Vagina (tissue), 2 donors: ENCODE measurements at regions not wholly inside any gene's neighbourhood (a gene's known extent, or its start where the extent isn't known, plus 50 kb on each side); places are given as distances from the start of the nearest gene placed in this dataset.

ENCODE experiments used
- DNase-seq, 2 donors: peaks; one replicate each; pipeline ENCODE4 v3.0.0-alpha.2; 2017; ENCODE audit errors: extremely low spot score in 2 of 2
- H3K27ac ChIP-seq: fragments of 200-600 bp; sonication (generic); one replicate; pipeline ENCODE4 v1.5.1; 2019
- H3K27me3 ChIP-seq: fragments of 200-600 bp; sonication (generic); one replicate; pipeline ENCODE4 v1.5.1; 2019
- H3K36me3 ChIP-seq, 2 donors: fragments of 200-600 bp; sonication (generic); one replicate each; pipeline ENCODE4 v1.5.1; 2017 to 2019
- H3K4me1 ChIP-seq: fragments of 200-600 bp; sonication (generic); one replicate; pipeline ENCODE4 v1.5.1; 2019
- H3K4me3 ChIP-seq, 2 donors: fragments of 200-600 bp; sonication (generic); 1 replicate in 1 of 2; 2 replicates in 1 of 2; pipeline ENCODE4 v1.5.1; 2016 to 2019
- H3K9me3 ChIP-seq: fragments of 200-600 bp; sonication (generic); one replicate; pipeline ENCODE4 v1.5.1; 2019
- CTCF ChIP-seq, 3 experiments: fragments of 450-650 bp in 2 of 3; fragments of 200-600 bp in 1 of 3; sonication (generic) in 1 of 3; IDR thresholded peaks; one replicate each; pipeline ENCODE4 v1.5.1; 2017 to 2019; ENCODE audit warnings: antibody characterized with exemption in 3 of 3, mild to moderate bottlenecking in 2 of 3, moderate library complexity in 2 of 3
- POLR2A ChIP-seq, 2 donors: fragments of 450-650 bp; IDR thresholded peaks; one replicate each; pipeline ENCODE4 v1.6.1; 2017; ENCODE audit warnings: antibody characterized with exemption in 2 of 2, mild to moderate bottlenecking in 2 of 2, moderate library complexity in 2 of 2
- POLR2AphosphoS5 ChIP-seq, 2 donors: sonication (generic); formaldehyde crosslinking; IDR thresholded peaks; one replicate each; pipeline ENCODE4 v1.9.0; 2017; ENCODE audit warnings: antibody characterized with exemption in 2 of 2, mild to moderate bottlenecking in 2 of 2, low read depth in 1 of 2; ENCODE audit not compliant: insufficient read depth in 1 of 2
- intact Hi-C: fragments of 100-400 bp; cut with DNase I; formaldehyde crosslinking; loops from one replicate; pipeline ENCODE4 v1.15.1; 2023

DNA sequence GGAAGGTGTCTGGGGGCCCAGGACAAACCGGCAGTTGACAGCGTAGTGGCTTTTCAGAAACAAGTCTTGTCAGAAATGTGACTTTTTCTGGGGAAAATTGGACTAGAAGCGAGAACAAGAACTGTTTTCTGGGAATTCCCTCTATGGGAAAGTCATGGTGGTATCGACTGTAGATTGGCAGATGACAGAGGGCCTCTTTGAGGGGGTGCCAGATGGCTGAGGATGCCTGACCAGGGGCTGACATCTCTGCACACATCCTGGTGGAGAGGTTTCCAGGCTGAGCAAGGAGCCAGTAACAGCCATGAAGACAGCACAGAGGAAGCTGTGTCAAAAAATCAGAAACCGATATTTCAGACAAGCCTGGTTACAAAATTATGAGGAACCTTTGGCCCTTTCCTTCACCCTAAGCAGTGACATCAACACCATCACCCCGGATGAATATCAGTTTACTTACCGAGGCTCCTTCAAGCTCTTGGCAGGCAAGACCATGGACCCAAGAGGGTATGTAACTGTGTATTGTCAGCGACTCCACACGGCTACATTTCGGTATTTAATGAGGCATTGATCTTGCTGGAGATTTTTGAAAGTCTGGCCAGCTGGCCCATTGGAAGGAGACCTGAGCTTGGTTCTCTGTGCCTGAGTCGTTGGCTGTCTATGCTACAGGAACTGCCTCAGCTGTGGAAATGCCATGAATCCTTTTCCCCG lies 1525.3 kb upstream of the TMEM132C start:
- no peak overlapping the region for H3K27ac ChIP-seq
- no peak for TF ChIP-seq POLR2A (IDR thresholded peaks at IDR 0.05)
- TF ChIP-seq POLR2AphosphoS5 (IDR thresholded peaks at IDR 0.05; ENCODE audit: insufficient read depth in 1 of 2, low read depth in 1 of 2), result no peak

GRCh38 chr12:126742241-126742641 lies 1524.7 kb upstream of the TMEM132C start:
- Histone ChIP-seq H3K27ac (no peak overlapping the region), H3K27me3 (no peaks in the 10 kb centered on the region), H3K4me3 (no peak overlapping the region), H3K4me1 (no peaks in the 10 kb centered on the region), H3K9me3 (no peaks in the 10 kb centered on the region), H3K36me3 (no peaks in the 10 kb centered on the region)
- no peak for DNase-seq
- intact Hi-C loops, result no loop called here
- TF ChIP-seq POLR2A (IDR thresholded peaks at IDR 0.05) (no peak), POLR2AphosphoS5 (IDR thresholded peaks at IDR 0.05; ENCODE audit: insufficient read depth in 1 of 2, low read depth in 1 of 2) (no peak), CTCF (IDR thresholded peaks at IDR 0.05) (no peak)

More for the DNA sequence above, 1525.3 kb upstream of the TMEM132C start:
- H3K9me3 ChIP-seq, result no peaks in the 10 kb centered on the region
- H3K4me3 ChIP-seq, result no peak overlapping the region
- no peaks in the 10 kb centered on the region for H3K36me3 ChIP-seq
- no peaks in the 10 kb centered on the region for H3K27me3 ChIP-seq
- DNase-seq, result no peak
- intact Hi-C loops, result no loop called here
- H3K4me1 ChIP-seq, result no peaks in the 10 kb centered on the region

DNA sequence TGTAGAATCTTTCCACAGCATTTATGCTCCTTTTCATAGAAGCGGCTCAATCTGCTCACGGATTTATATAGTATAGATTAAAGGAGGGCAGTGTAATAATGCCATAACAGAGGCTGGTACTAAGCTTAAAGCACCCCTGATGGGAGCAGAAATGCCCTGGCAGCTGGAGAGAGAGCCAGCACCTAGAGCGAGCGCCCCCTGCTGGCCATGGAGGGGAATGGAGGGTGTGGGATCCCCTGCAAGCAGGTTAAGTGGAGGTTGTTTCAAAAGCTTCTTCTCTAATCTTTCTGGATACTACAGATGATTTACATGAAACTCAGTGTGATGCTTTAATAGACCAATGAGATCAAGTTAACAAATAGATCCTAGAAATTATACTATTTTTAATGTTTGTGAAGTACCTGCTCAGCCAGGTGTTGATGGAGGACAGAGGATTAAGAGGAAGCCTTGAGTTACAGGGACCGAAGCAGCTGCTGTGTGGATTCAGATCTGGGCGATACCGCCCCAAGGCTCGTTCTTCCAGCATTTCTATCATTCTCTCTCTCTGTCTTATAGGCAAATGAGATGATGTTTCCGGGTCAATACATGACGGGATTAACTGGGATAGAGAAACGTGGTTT lies 1519.3 kb upstream of the TMEM132C start:
- Histone ChIP-seq H3K9me3 (no peaks in the 10 kb centered on the region), H3K36me3 (no peaks in the 10 kb centered on the region), H3K4me3 (no peak overlapping the region), H3K27me3 (no peaks in the 10 kb centered on the region), H3K27ac (no peak overlapping the region), H3K4me1 (no peaks in the 10 kb centered on the region)
- TF ChIP-seq POLR2A (IDR thresholded peaks at IDR 0.05), result no peak
- TF ChIP-seq CTCF (IDR thresholded peaks at IDR 0.05), result peak; percentile 39 to 62 (median 46)
- no peak for TF ChIP-seq POLR2AphosphoS5 (IDR thresholded peaks at IDR 0.05; ENCODE audit: insufficient read depth in 1 of 2, low read depth in 1 of 2)
- no peak for DNase-seq
- intact Hi-C loops, result no loop called here

- H3K36me3 ChIP-seq, result no peaks in the 10 kb centered on the region
- TF ChIP-seq CTCF (IDR thresholded peaks at IDR 0.05) (no peak), POLR2A (IDR thresholded peaks at IDR 0.05) (no peak), POLR2AphosphoS5 (IDR thresholded peaks at IDR 0.05; ENCODE audit: insufficient read depth in 1 of 2, low read depth in 1 of 2) (no peak)
- H3K9me3 ChIP-seq, result no peaks in the 10 kb centered on the region
- DNase-seq, result no peak
- H3K27ac ChIP-seq, result no peak overlapping the region
- H3K27me3 ChIP-seq, result no peaks in the 10 kb centered on the region
- intact Hi-C loops, result no loop called here
- no peaks in the 10 kb centered on the region for H3K4me1 ChIP-seq
- H3K4me3 ChIP-seq, result no peak overlapping the region
Observed at GRCh38 chr12:126752021-126752420, 1514.9 kb upstream of the TMEM132C start.

GRCh38 chr12:126757326-126757725 lies 1509.6 kb upstream of the TMEM132C start:
- no peak for DNase-seq
- TF ChIP-seq POLR2A (IDR thresholded peaks at IDR 0.05), result no peak
- no peak for TF ChIP-seq POLR2AphosphoS5 (IDR thresholded peaks at IDR 0.05; ENCODE audit: insufficient read depth in 1 of 2, low read depth in 1 of 2)
- TF ChIP-seq CTCF (IDR thresholded peaks at IDR 0.05), result no peak
- H3K36me3 ChIP-seq, result no peaks in the 10 kb centered on the region
- no peaks in the 10 kb centered on the region for H3K27me3 ChIP-seq
- intact Hi-C loops, result no loop called here
- no peak overlapping the region for H3K27ac ChIP-seq
- H3K4me1 ChIP-seq, result no peaks in the 10 kb centered on the region
- H3K9me3 ChIP-seq, result no peaks in the 10 kb centered on the region
- no peak overlapping the region for H3K4me3 ChIP-seq
